Astrocyte (in vitro differentiated cells and primary cell): ENCODE measurements at regions not wholly inside any gene's neighbourhood (a gene's known extent, or its start where the extent isn't known, plus 50 kb on each side); places are given as distances from the start of the nearest gene placed in this dataset.
A peak's percentile ranks its signal among the peaks of the same experiment; 100 is the strongest.

Experiments used
- DNase-seq: peaks from one replicate; pipeline ENCODE4 v3.0.0-alpha.2; 2010; ENCODE audit warnings: low read depth
- FAIRE-seq: peaks from 2 replicates; lab custom pipeline; 2011; peaks lifted over from hg19 to GRCh38; lab: Jason Lieb, UNC
- H2AFZ ChIP-seq: 2 replicates; pipeline ENCODE4 v1.6.0; 2012; ENCODE audit warnings: low read depth, low read length, inconsistent platforms
- H3K27ac ChIP-seq: 2 replicates; pipeline ENCODE4 v1.5.1; 2011; ENCODE audit warnings: low read depth, low read length, inconsistent platforms
- H3K27me3 ChIP-seq: 2 replicates; pipeline ENCODE4 v1.6.0; 2011; ENCODE audit warnings: low read length, inconsistent platforms; ENCODE audit not compliant: insufficient read depth
- H3K36me3 ChIP-seq: 2 replicates; pipeline ENCODE4 v1.5.1; 2011; ENCODE audit warnings: low read length, inconsistent platforms; ENCODE audit not compliant: insufficient read depth
- H3K4me1 ChIP-seq: 2 replicates; pipeline ENCODE4 v1.5.1; 2011; ENCODE audit warnings: low read length, inconsistent platforms; ENCODE audit not compliant: insufficient read depth
- H3K4me2 ChIP-seq: 2 replicates; pipeline ENCODE4 v1.6.0; 2012; ENCODE audit warnings: low read length, inconsistent platforms
- H3K4me3 ChIP-seq: 2 replicates; pipeline ENCODE4 v1.5.1; 2011; ENCODE audit warnings: low read depth, mild to moderate bottlenecking, low read length, inconsistent platforms; ENCODE audit not compliant: insufficient read depth
- H3K79me2 ChIP-seq: 2 replicates; pipeline ENCODE4 v1.6.0; 2012; ENCODE audit warnings: mild to moderate bottlenecking, low read length, inconsistent platforms; ENCODE audit not compliant: insufficient read depth
- H3K9ac ChIP-seq: 2 replicates; pipeline ENCODE4 v1.6.0; 2012; ENCODE audit warnings: mild to moderate bottlenecking, low read length, inconsistent platforms
- H3K9me3 ChIP-seq: 2 replicates; pipeline ENCODE4 v1.5.1; 2012; ENCODE audit warnings: low read depth, mild to moderate bottlenecking, low read length, inconsistent platforms; ENCODE audit not compliant: insufficient read depth
- H4K20me1 ChIP-seq: 2 replicates; pipeline ENCODE4 v1.6.0; 2012; ENCODE audit warnings: low read length, inconsistent platforms; ENCODE audit not compliant: insufficient read depth
- H3K27ac Mint-ChIP-seq: one replicate; pipeline ENCODE4 v1.8.0; 2021; ENCODE audit warnings: mild to moderate bottlenecking, mixed read lengths; ENCODE audit not compliant: unreplicated experiment
- H3K27me3 Mint-ChIP-seq: one replicate; pipeline ENCODE4 v1.8.0; 2021; ENCODE audit warnings: low read depth, mixed read lengths; ENCODE audit not compliant: unreplicated experiment
- H3K36me3 Mint-ChIP-seq: one replicate; pipeline ENCODE4 v1.8.0; 2021; ENCODE audit warnings: low read depth, mixed read lengths; ENCODE audit not compliant: unreplicated experiment
- H3K4me1 Mint-ChIP-seq: one replicate; pipeline ENCODE4 v1.8.0; 2021; ENCODE audit warnings: low read depth, mixed read lengths; ENCODE audit not compliant: unreplicated experiment
- H3K4me3 Mint-ChIP-seq: one replicate; pipeline ENCODE4 v1.8.0; 2021; ENCODE audit warnings: mild to moderate bottlenecking, moderate library complexity, mixed read lengths; ENCODE audit not compliant: unreplicated experiment
- H3K9me3 Mint-ChIP-seq: one replicate; pipeline ENCODE4 v1.8.0; 2021; ENCODE audit warnings: mild to moderate bottlenecking, mixed read lengths; ENCODE audit not compliant: unreplicated experiment
- EZH2 ChIP-seq: IDR thresholded peaks from 2 replicates; pipeline ENCODE4 v1.6.1; 2012; ENCODE audit warnings: mild to moderate bottlenecking, low read length, inconsistent platforms; ENCODE audit not compliant: insufficient read depth
- TF ChIP-seq, protein P1 (sequence below): IDR thresholded peaks from 2 replicates; pipeline ENCODE4 v1.5.1; 2011; ENCODE audit warnings: low read depth, mild to moderate bottlenecking, inconsistent platforms, low read length, moderate library complexity; ENCODE audit not compliant: insufficient read depth

GRCh38 chr9:87178302-87178701 is 231.0 kb upstream of the GAS1 start:
- H3K9me3 ChIP-seq = no peaks in the 10 kb centered on the region
- H3K4me1 ChIP-seq = peaks cover 6% of the 10 kb centered on the region
- FAIRE-seq (no peak), DNase-seq (no peak)
- Mint-ChIP-seq H3K4me1 (peaks cover 23% of the 10 kb centered on the region), H3K27me3 (no peaks in the 10 kb centered on the region), H3K4me3 (no peak overlapping the region), H3K27ac (no peak overlapping the region), H3K9me3 (peaks cover 3% of the 10 kb centered on the region), H3K36me3 (no peaks in the 10 kb centered on the region)
- H3K4me2 ChIP-seq = no peak overlapping the region
- TF ChIP-seq, protein P1, sequence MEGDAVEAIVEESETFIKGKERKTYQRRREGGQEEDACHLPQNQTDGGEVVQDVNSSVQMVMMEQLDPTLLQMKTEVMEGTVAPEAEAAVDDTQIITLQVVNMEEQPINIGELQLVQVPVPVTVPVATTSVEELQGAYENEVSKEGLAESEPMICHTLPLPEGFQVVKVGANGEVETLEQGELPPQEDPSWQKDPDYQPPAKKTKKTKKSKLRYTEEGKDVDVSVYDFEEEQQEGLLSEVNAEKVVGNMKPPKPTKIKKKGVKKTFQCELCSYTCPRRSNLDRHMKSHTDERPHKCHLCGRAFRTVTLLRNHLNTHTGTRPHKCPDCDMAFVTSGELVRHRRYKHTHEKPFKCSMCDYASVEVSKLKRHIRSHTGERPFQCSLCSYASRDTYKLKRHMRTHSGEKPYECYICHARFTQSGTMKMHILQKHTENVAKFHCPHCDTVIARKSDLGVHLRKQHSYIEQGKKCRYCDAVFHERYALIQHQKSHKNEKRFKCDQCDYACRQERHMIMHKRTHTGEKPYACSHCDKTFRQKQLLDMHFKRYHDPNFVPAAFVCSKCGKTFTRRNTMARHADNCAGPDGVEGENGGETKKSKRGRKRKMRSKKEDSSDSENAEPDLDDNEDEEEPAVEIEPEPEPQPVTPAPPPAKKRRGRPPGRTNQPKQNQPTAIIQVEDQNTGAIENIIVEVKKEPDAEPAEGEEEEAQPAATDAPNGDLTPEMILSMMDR = no peak
- TF ChIP-seq EZH2 = no peak
- no peaks in the 10 kb centered on the region for H3K36me3 ChIP-seq
- H4K20me1 ChIP-seq = no peaks in the 10 kb centered on the region
- no peak overlapping the region for H3K4me3 ChIP-seq
- H3K79me2 ChIP-seq = no peaks in the 10 kb centered on the region
- H3K27ac ChIP-seq = no peak overlapping the region
- H3K27me3 ChIP-seq = no peaks in the 10 kb centered on the region
- H3K9ac ChIP-seq = no peak overlapping the region
- H2AFZ ChIP-seq = no peak overlapping the region

GRCh38 chr9:87179553-87180340 is 232.4 kb upstream of the GAS1 start:
- Mint-ChIP-seq H3K36me3 (no peaks in the 10 kb centered on the region), H3K27ac (peak overlapping the region; percentile 87), H3K4me1 (peaks cover 23% of the 10 kb centered on the region), H3K27me3 (no peaks in the 10 kb centered on the region), H3K4me3 (no peak overlapping the region), H3K9me3 (peaks cover 3% of the 10 kb centered on the region)
- Histone ChIP-seq H3K36me3 (no peaks in the 10 kb centered on the region), H2AFZ (no peak overlapping the region), H3K4me3 (no peak overlapping the region), H3K4me1 (peaks cover 10% of the 10 kb centered on the region), H3K79me2 (no peaks in the 10 kb centered on the region), H3K9me3 (no peaks in the 10 kb centered on the region), H3K4me2 (peak overlapping the region; percentile 26), H4K20me1 (no peaks in the 10 kb centered on the region), H3K27me3 (no peaks in the 10 kb centered on the region), H3K27ac (no peak overlapping the region), H3K9ac (no peak overlapping the region)
- TF ChIP-seq, protein P1 = no peak
- no peak for TF ChIP-seq EZH2
- peak; percentile 17 for DNase-seq
- FAIRE-seq = no peak

DNA sequence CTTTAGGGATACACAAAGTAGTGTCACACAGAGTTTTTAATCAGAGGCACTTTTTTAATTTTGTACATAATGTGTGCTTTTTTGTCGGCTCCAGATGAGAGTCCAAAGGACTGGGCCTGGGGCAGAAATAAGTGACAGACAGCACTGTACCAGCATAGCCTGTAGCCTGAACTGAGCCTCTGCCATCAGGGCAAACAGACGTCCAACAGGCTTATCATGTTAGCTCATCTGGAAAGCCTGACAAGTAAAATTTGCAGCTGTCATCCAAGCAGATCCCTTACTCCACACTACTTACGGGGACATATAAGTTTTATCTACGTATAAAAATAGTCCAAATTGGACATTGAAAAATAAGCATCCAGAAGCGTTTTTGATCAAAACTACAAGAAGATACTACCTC is 233.1 kb upstream of the GAS1 start:
- H3K9me3 ChIP-seq = no peaks in the 10 kb centered on the region
- H3K4me3 ChIP-seq = no peak overlapping the region
- DNase-seq (no peak), FAIRE-seq (no peak)
- no peak overlapping the region for H3K4me2 ChIP-seq
- peaks cover 3% of the 10 kb centered on the region for H3K9me3 Mint-ChIP-seq
- TF ChIP-seq, protein P1 = no peak
- no peak for TF ChIP-seq EZH2
- H3K27ac ChIP-seq = no peak overlapping the region
- H3K36me3 ChIP-seq = no peaks in the 10 kb centered on the region
- peak overlapping the region; percentile 87 for H3K27ac Mint-ChIP-seq
- H3K4me1 Mint-ChIP-seq = peaks cover 28% of the 10 kb centered on the region
- H3K4me3 Mint-ChIP-seq = no peak overlapping the region
- H3K4me1 ChIP-seq = peaks cover 16% of the 10 kb centered on the region
- H3K36me3 Mint-ChIP-seq = no peaks in the 10 kb centered on the region
- H3K9ac ChIP-seq = no peak overlapping the region
- H3K27me3 ChIP-seq = no peaks in the 10 kb centered on the region
- no peaks in the 10 kb centered on the region for H4K20me1 ChIP-seq
- H3K27me3 Mint-ChIP-seq = no peaks in the 10 kb centered on the region
- no peaks in the 10 kb centered on the region for H3K79me2 ChIP-seq
- no peak overlapping the region for H2AFZ ChIP-seq
